Calu3 (cell line): ENCODE measurements at regions not wholly inside any gene's neighbourhood (a gene's known extent, or its start where the extent isn't known, plus 50 kb on each side); places are given as distances from the start of the nearest gene placed in this dataset.
A peak's percentile ranks its signal among the peaks of the same experiment; 100 is the strongest.

ENCODE experiments used
- BruUV-seq: library from RNA; stranded (reverse); fragments of 400-500 nt; replicated peaks from 2 replicates; lab custom pipeline; 2021; lab: Mats Ljungman, UMichigan
- CTCF ChIA-PET: fragments of 300-600 bp; sonication (Branson Sonifier 250); formaldehyde crosslinking; loops from one replicate; lab custom pipeline; 2022; ENCODE audit warnings: antibody characterized with exemption; lab: Charles Lee
- DNase-seq: peaks from one replicate; pipeline ENCODE4 v3.0.0; 2022
- H3K27ac Mint-ChIP-seq: one replicate; pipeline ENCODE4 v1.8.0; 2022; ENCODE audit warnings: mixed read lengths; ENCODE audit not compliant: unreplicated experiment
- H3K27me3 Mint-ChIP-seq: one replicate; pipeline ENCODE4 v1.8.0; 2022; ENCODE audit warnings: mixed read lengths; ENCODE audit not compliant: unreplicated experiment
- H3K36me3 Mint-ChIP-seq: one replicate; pipeline ENCODE4 v1.8.0; 2022; ENCODE audit warnings: mild to moderate bottlenecking, moderate library complexity, mixed read lengths; ENCODE audit not compliant: insufficient read depth, unreplicated experiment
- H3K4me1 Mint-ChIP-seq: one replicate; pipeline ENCODE4 v1.8.0; 2022; ENCODE audit warnings: mild to moderate bottlenecking, low read depth, mixed read lengths; ENCODE audit not compliant: unreplicated experiment
- H3K4me3 Mint-ChIP-seq: one replicate; pipeline ENCODE4 v1.8.0; 2022; ENCODE audit warnings: mild to moderate bottlenecking, low read depth, moderate library complexity, mixed read lengths; ENCODE audit not compliant: unreplicated experiment
- H3K9me3 Mint-ChIP-seq: one replicate; pipeline ENCODE4 v1.8.0; 2022; ENCODE audit warnings: low read depth, mixed read lengths; ENCODE audit not compliant: unreplicated experiment
- CTCF ChIP-seq: fragments of 200-600 bp; IDR thresholded peaks from one replicate; pipeline ENCODE4 v1.8.0; 2022; ENCODE audit warnings: antibody characterized with exemption; ENCODE audit not compliant: unreplicated experiment
- intact Hi-C: fragments of 100-400 bp; cut with micrococcal nuclease; formaldehyde crosslinking; loops from one replicate; pipeline ENCODE4 v1.10.0; 2022; ENCODE audit not compliant: unreplicated experiment

- BruUV-seq, result no TSS peak
- Mint-ChIP-seq H3K27ac (no peak overlapping the region), H3K4me3 (peak overlapping the region; percentile 50), H3K27me3 (no peaks in the 10 kb centered on the region), H3K9me3 (no peaks in the 10 kb centered on the region), H3K36me3 (peaks cover 13% of the 10 kb centered on the region), H3K4me1 (peaks cover 4% of the 10 kb centered on the region)
- intact Hi-C loops, result no loop called here
- DNase-seq, result no peak
- TF ChIP-seq CTCF, result no peak
- CTCF ChIA-PET, result interaction anchor here (1.3 kb wide), 1 partner anchor 59 kb away, joined by 3 read pairs; no protein-coding TSS in a partner anchor
Observed at GRCh38 chr17:72558971-72559476, 438.2 kb downstream of the SOX9 start.

- TF ChIP-seq CTCF, result peak; percentile 21
- H3K36me3 Mint-ChIP-seq, result peaks cover 19% of the 10 kb centered on the region
- H3K9me3 Mint-ChIP-seq, result no peaks in the 10 kb centered on the region
- H3K4me3 Mint-ChIP-seq, result peak overlapping the region; percentile 21
- CTCF ChIA-PET, result interaction anchor here (0.5 to 2.0 kb wide), 11 partner anchors 19 to 747 kb away, joined by 3 to 5 read pairs (median 3); no protein-coding TSS in a partner anchor
- intact Hi-C loops, result loop anchor here (5.0 kb wide), 1 partner anchor 102 kb away; no protein-coding TSS in a partner anchor
- no peaks in the 10 kb centered on the region for H3K27me3 Mint-ChIP-seq
- DNase-seq, result peak; percentile 49
- BruUV-seq, result no TSS peak
- H3K27ac Mint-ChIP-seq, result no peak overlapping the region
- peaks cover 8% of the 10 kb centered on the region for H3K4me1 Mint-ChIP-seq
Observed at GRCh38 chr17:72560303-72561247, 439.8 kb downstream of the SOX9 start.

GRCh38 chr17:72561266-72561665 is 440.4 kb downstream of the SOX9 start:
- Mint-ChIP-seq H3K4me3 (peak overlapping the region; percentile 21), H3K27ac (peak overlapping the region; percentile 42), H3K36me3 (peaks cover 25% of the 10 kb centered on the region), H3K4me1 (peaks cover 13% of the 10 kb centered on the region), H3K9me3 (no peaks in the 10 kb centered on the region), H3K27me3 (no peaks in the 10 kb centered on the region)
- no peak for TF ChIP-seq CTCF
- intact Hi-C loops, result loop anchor here (5.0 kb wide), 1 partner anchor 101 kb away; no protein-coding TSS in a partner anchor
- CTCF ChIA-PET, result interaction anchor here (0.5 to 2.0 kb wide), 10 partner anchors 19 to 164 kb away, joined by 3 to 5 read pairs (median 3); no protein-coding TSS in a partner anchor
- no peak for DNase-seq
- no TSS peak for BruUV-seq

- peaks cover 29% of the 10 kb centered on the region for H3K36me3 Mint-ChIP-seq
- CTCF ChIA-PET, result interaction anchor here (1.2 kb wide), 1 partner anchor 57 kb away, joined by 3 read pairs; no protein-coding TSS in a partner anchor
Observed at GRCh38 chr17:72561680-72562079, 440.9 kb downstream of the SOX9 start.

More at GRCh38 chr17:72561680-72562079, 440.9 kb downstream of the SOX9 start:
- no peak for DNase-seq
- intact Hi-C loops, result loop anchor here (5.0 kb wide), 1 partner anchor 101 kb away; no protein-coding TSS in a partner anchor
- Mint-ChIP-seq H3K4me1 (peaks cover 17% of the 10 kb centered on the region), H3K27ac (peak overlapping the region; percentile 42), H3K4me3 (no peak overlapping the region), H3K27me3 (no peaks in the 10 kb centered on the region), H3K9me3 (no peaks in the 10 kb centered on the region)
- BruUV-seq, result no TSS peak
- TF ChIP-seq CTCF, result no peak
